Liver (tissue), 8 donors: ENCODE measurements at regions not wholly inside any gene's neighbourhood (a gene's known extent, or its start where the extent isn't known, plus 50 kb on each side); places are given as distances from the start of the nearest gene placed in this dataset.

Experiments used
- DNase-seq: peaks from one replicate; pipeline ENCODE4 v3.0.0-alpha.2; 2017; ENCODE audit warnings: low spot score
- H3K27ac ChIP-seq, 2 donors: one replicate each; pipeline ENCODE4 v1.7.0; 2013; ENCODE audit warnings: inconsistent platforms in 2 of 2, low read length in 2 of 2, control low read depth in 1 of 2, low read depth in 1 of 2, mild to moderate bottlenecking in 1 of 2
- H3K27me3 ChIP-seq, 4 donors: one replicate each; pipeline versions ENCODE4 v1.6.1 to v1.7.0; 2013; ENCODE audit warnings: low read length in 3 of 4, inconsistent platforms in 1 of 4, mild to moderate bottlenecking in 1 of 4, moderate library complexity in 1 of 4; ENCODE audit not compliant: control insufficient read depth in 4 of 4, insufficient read depth in 4 of 4
- H3K36me3 ChIP-seq, 4 donors: one replicate each; pipeline versions ENCODE4 v1.6.1 to v1.7.0; 2013; ENCODE audit warnings: low read length in 3 of 4, mild to moderate bottlenecking in 3 of 4, low read depth in 1 of 4, moderate library complexity in 1 of 4; ENCODE audit not compliant: control insufficient read depth in 4 of 4, insufficient read depth in 3 of 4
- H3K4me1 ChIP-seq, 4 donors: one replicate each; pipeline versions ENCODE4 v1.6.1 to v1.7.0; 2013; ENCODE audit warnings: low read length in 3 of 4, mild to moderate bottlenecking in 3 of 4, moderate library complexity in 1 of 4; ENCODE audit not compliant: control insufficient read depth in 4 of 4, insufficient read depth in 4 of 4
- H3K4me3 ChIP-seq, 3 donors: one replicate each; pipeline versions ENCODE4 v1.6.1 to v1.7.0; 2013; ENCODE audit warnings: low read length in 3 of 3, control low read depth in 1 of 3, low read depth in 1 of 3, mild to moderate bottlenecking in 1 of 3
- H3K9ac ChIP-seq, 2 donors: one replicate each; pipeline ENCODE4 v1.7.0; 2013; ENCODE audit warnings: low read length in 2 of 2, mild to moderate bottlenecking in 2 of 2, moderate library complexity in 2 of 2, control low read depth in 1 of 2, low read depth in 1 of 2
- H3K9me3 ChIP-seq, 4 donors: one replicate each; pipeline versions ENCODE4 v1.6.1 to v1.7.0; 2013; ENCODE audit warnings: low read length in 3 of 4; ENCODE audit not compliant: control insufficient read depth in 4 of 4
- EGR1 ChIP-seq, 2 donors: IDR thresholded peaks; 2 replicates each; pipeline ENCODE4 v1.6.1; 2016 to 2018; ENCODE audit warnings: antibody characterized with exemption in 2 of 2, low read depth in 2 of 2
- FOXA1 ChIP-seq: IDR thresholded peaks from 2 replicates; pipeline ENCODE4 v1.6.1; 2016; ENCODE audit warnings: antibody characterized with exemption
- GABPA ChIP-seq, 2 donors: IDR thresholded peaks in 1 of 2; conservative IDR thresholded peaks in 1 of 2; 2 replicates each; pipeline ENCODE4 v1.6.1; 2016; ENCODE audit warnings: antibody characterized with exemption in 2 of 2, mild to moderate bottlenecking in 1 of 2, moderate library complexity in 1 of 2
- HNF4A ChIP-seq, 2 donors: conservative IDR thresholded peaks; 2 replicates each; pipeline ENCODE4 v1.6.1; 2016; ENCODE audit warnings: antibody characterized with exemption in 2 of 2, mild to moderate bottlenecking in 2 of 2
- HNF4G ChIP-seq: IDR thresholded peaks from 2 replicates; pipeline ENCODE4 v1.6.1; 2016; ENCODE audit warnings: antibody characterized with exemption
- JUND ChIP-seq, 2 donors: IDR thresholded peaks; 2 replicates each; pipeline ENCODE4 v1.6.1; 2016; ENCODE audit warnings: antibody characterized with exemption in 2 of 2
- NR2F2 ChIP-seq: IDR thresholded peaks from 2 replicates; pipeline ENCODE4 v1.6.1; 2016; ENCODE audit warnings: antibody characterized with exemption
- RAD21 ChIP-seq, 2 donors: IDR thresholded peaks; 2 replicates each; pipeline ENCODE4 v1.6.1; 2016; ENCODE audit warnings: antibody characterized with exemption in 2 of 2, mild to moderate bottlenecking in 2 of 2
- RXRA ChIP-seq, 2 donors: IDR thresholded peaks; 2 replicates each; pipeline ENCODE4 v1.6.1; 2017 to 2018; ENCODE audit warnings: antibody characterized with exemption in 2 of 2, mild to moderate bottlenecking in 1 of 2
- TAF1 ChIP-seq: conservative IDR thresholded peaks from 2 replicates; pipeline ENCODE4 v1.6.1; 2016; ENCODE audit warnings: antibody characterized with exemption, mild to moderate bottlenecking
- YY1 ChIP-seq: IDR thresholded peaks from 2 replicates; pipeline ENCODE4 v1.6.1; 2016; ENCODE audit warnings: antibody characterized with exemption, mild to moderate bottlenecking
- WGBS: extraction: QIAGEN DNeasy Blood & Tissue Kit; methylation state at CpG from one replicate; pipeline ENCODE4 v1.1.7; 2013; 5-methylcytosine and 5-hydroxymethylcytosine counted together
- TF ChIP-seq, protein P1 (sequence below): IDR thresholded peaks from 2 replicates; pipeline ENCODE4 v1.6.1; 2016; ENCODE audit warnings: antibody characterized with exemption
- TF ChIP-seq, protein P2 (sequence below): IDR thresholded peaks from 2 replicates; pipeline ENCODE4 v1.6.1; 2016; ENCODE audit warnings: antibody characterized with exemption
- TF ChIP-seq, protein P3 (sequence below): IDR thresholded peaks from 2 replicates; pipeline ENCODE4 v1.6.1; 2016; ENCODE audit warnings: antibody characterized with exemption, mild to moderate bottlenecking
- TF ChIP-seq, protein P4 (sequence below): fragments of 150-350 bp; IDR thresholded peaks from 2 replicates; pipeline ENCODE4 v1.5.1; 2017; ENCODE audit warnings: improper control_type of control experiment, low read depth, low read length; ENCODE audit not compliant: missing input control
- donor health status: healthy.
- donor health status: healthy.
- donor health status: healthy.
- donor health status: healthy.
- donor health status: healthy.

DNA sequence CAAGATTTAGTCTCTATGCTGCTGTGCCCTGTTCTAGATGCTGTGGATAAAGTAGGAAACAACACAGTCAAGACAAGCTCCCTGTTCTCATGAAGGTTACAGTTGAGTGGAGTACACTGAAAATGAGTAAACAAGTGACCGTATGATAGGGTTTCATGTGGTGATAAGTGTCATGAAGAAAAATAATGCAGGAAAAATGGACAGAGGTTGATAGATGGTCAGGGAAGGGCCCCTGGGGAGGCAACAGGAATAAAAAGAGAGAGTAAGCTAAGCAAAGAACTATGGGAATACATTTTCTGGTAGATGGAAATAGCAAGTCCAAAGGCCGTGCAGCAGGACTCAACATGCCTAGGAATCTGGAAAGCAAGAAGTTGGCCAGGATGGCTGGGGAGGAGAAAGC, 394.0 kb downstream of the DTHD1 start:
- H3K27ac ChIP-seq: no peak overlapping the region
- H3K9me3 ChIP-seq: no peaks in the 10 kb centered on the region
- no peaks in the 10 kb centered on the region for H3K4me1 ChIP-seq
- no peak for DNase-seq
- no peak overlapping the region for H3K9ac ChIP-seq
- H3K27me3 ChIP-seq: no peaks in the 10 kb centered on the region
- no peaks in the 10 kb centered on the region for H3K36me3 ChIP-seq
- TF ChIP-seq HNF4G: no peak
- no peak for TF ChIP-seq TAF1
- no peak for TF ChIP-seq GABPA (IDR thresholded peaks at IDR 0.05 in 1 of 2, conservative IDR thresholded peaks at IDR 0.05 in 1 of 2)
- TF ChIP-seq JUND (IDR thresholded peaks at IDR 0.05): no peak
- no peak for TF ChIP-seq YY1
- TF ChIP-seq, protein P1, sequence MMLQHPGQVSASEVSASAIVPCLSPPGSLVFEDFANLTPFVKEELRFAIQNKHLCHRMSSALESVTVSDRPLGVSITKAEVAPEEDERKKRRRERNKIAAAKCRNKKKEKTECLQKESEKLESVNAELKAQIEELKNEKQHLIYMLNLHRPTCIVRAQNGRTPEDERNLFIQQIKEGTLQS: no peak
- TF ChIP-seq HNF4A (conservative IDR thresholded peaks at IDR 0.05): no peak
- 90% methylated on average over 2 of the region's 2 CpGs for WGBS
- no peak overlapping the region for H3K4me3 ChIP-seq

DNA sequence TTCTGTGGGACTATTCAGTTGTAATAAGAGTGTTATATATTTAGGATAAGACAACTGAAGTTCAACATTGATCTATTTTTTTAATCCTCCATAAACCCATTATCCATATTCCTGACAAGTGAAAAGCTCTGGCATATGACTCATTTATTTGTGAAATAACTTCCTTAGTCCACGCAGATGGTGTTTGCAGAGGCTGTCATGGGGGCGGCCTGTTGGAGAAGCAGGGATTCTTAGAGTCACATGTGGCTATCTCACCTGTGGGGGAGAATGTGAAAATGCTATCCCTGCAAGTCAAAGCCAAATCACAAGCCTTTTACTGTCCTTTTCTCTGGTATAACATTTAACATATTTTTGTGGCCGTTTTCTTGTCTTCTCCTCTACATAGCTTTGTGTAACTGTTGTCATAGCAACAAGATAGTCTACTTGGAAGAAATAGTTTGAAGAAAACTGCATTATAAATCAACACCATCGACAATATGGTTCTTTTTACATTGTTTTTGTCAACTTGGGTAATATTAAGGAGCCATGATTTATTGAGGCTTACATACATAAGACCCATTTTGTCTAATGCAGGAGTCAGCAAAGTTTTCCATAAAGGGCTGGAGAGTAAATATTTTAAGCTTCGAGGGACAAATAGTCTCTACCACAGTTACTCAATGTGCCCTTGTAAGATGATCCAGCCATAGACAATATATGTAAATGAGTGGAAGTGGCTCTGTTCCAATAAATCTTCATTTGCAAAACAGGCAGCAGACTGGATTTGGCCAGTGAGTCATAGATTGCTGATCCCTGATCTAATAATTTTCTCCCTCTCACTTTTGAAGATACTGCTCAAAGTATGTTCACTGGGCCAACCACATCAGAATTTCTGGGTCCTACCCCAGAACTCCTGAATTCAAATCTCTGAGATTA, 395.0 kb downstream of the DTHD1 start:
- TF ChIP-seq HNF4A (conservative IDR thresholded peaks at IDR 0.05) (no peak), GABPA (IDR thresholded peaks at IDR 0.05 in 1 of 2, conservative IDR thresholded peaks at IDR 0.05 in 1 of 2) (no peak), TAF1 (no peak), EGR1 (IDR thresholded peaks at IDR 0.05; ENCODE audit: low read depth in 2 of 2) (no peak), RXRA (IDR thresholded peaks at IDR 0.05) (no peak), NR2F2 (no peak), JUND (IDR thresholded peaks at IDR 0.05) (no peak), HNF4G (no peak), RAD21 (IDR thresholded peaks at IDR 0.05) (no peak), YY1 (no peak), FOXA1 (no peak)
- TF ChIP-seq, protein P1: no peak
- TF ChIP-seq, protein P2, sequence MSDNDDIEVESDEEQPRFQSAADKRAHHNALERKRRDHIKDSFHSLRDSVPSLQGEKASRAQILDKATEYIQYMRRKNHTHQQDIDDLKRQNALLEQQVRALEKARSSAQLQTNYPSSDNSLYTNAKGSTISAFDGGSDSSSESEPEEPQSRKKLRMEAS: no peak
- TF ChIP-seq, protein P3, sequence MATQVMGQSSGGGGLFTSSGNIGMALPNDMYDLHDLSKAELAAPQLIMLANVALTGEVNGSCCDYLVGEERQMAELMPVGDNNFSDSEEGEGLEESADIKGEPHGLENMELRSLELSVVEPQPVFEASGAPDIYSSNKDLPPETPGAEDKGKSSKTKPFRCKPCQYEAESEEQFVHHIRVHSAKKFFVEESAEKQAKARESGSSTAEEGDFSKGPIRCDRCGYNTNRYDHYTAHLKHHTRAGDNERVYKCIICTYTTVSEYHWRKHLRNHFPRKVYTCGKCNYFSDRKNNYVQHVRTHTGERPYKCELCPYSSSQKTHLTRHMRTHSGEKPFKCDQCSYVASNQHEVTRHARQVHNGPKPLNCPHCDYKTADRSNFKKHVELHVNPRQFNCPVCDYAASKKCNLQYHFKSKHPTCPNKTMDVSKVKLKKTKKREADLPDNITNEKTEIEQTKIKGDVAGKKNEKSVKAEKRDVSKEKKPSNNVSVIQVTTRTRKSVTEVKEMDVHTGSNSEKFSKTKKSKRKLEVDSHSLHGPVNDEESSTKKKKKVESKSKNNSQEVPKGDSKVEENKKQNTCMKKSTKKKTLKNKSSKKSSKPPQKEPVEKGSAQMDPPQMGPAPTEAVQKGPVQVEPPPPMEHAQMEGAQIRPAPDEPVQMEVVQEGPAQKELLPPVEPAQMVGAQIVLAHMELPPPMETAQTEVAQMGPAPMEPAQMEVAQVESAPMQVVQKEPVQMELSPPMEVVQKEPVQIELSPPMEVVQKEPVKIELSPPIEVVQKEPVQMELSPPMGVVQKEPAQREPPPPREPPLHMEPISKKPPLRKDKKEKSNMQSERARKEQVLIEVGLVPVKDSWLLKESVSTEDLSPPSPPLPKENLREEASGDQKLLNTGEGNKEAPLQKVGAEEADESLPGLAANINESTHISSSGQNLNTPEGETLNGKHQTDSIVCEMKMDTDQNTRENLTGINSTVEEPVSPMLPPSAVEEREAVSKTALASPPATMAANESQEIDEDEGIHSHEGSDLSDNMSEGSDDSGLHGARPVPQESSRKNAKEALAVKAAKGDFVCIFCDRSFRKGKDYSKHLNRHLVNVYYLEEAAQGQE: no peak
- TF ChIP-seq, protein P4, sequence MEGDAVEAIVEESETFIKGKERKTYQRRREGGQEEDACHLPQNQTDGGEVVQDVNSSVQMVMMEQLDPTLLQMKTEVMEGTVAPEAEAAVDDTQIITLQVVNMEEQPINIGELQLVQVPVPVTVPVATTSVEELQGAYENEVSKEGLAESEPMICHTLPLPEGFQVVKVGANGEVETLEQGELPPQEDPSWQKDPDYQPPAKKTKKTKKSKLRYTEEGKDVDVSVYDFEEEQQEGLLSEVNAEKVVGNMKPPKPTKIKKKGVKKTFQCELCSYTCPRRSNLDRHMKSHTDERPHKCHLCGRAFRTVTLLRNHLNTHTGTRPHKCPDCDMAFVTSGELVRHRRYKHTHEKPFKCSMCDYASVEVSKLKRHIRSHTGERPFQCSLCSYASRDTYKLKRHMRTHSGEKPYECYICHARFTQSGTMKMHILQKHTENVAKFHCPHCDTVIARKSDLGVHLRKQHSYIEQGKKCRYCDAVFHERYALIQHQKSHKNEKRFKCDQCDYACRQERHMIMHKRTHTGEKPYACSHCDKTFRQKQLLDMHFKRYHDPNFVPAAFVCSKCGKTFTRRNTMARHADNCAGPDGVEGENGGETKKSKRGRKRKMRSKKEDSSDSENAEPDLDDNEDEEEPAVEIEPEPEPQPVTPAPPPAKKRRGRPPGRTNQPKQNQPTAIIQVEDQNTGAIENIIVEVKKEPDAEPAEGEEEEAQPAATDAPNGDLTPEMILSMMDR: no peak
- Histone ChIP-seq H3K27ac (no peak overlapping the region), H3K4me3 (no peak overlapping the region), H3K27me3 (no peaks in the 10 kb centered on the region), H3K36me3 (no peaks in the 10 kb centered on the region), H3K4me1 (no peaks in the 10 kb centered on the region), H3K9ac (no peak overlapping the region), H3K9me3 (peaks cover 0 to 2% (median 0%) of the 10 kb centered on the region in 4 donors)
- 62% methylated on average over 5 of the region's 5 CpGs for WGBS
- no peak for DNase-seq
